PC-9 (cell line): ENCODE measurements at regions not wholly inside any gene's neighbourhood (a gene's known extent, or its start where the extent isn't known, plus 50 kb on each side); places are given as distances from the start of the nearest gene placed in this dataset.
"Not testable (repeated sequence)": the region's sequence is repeated elsewhere in the genome, so short reads cannot be mapped to it uniquely, and the experiment has no call there.

Source experiments
- BruUV-seq: library from RNA; stranded (reverse); fragments of 400-500 nt; replicated peaks from 2 replicates; lab custom pipeline; 2021; lab: Mats Ljungman, UMichigan
- CTCF ChIA-PET: fragments of 300-600 bp; sonication (Branson Sonifier 250); formaldehyde crosslinking; loops from one replicate; lab custom pipeline; 2022; ENCODE audit warnings: antibody characterized with exemption; lab: Charles Lee
- POLR2A ChIA-PET: fragments of 300-600 bp; sonication (Branson Sonifier 250); formaldehyde crosslinking; loops from one replicate; lab custom pipeline; 2022; ENCODE audit warnings: antibody characterized with exemption; ENCODE audit not compliant: unreplicated experiment; lab: Charles Lee
- DNase-seq, 2 experiments: peaks; one replicate each; pipeline versions ENCODE4 v3.0.0 to v3.0.0-alpha.2; 2015 to 2022; ENCODE audit warnings: mixed read lengths in 1 of 2
- H2AFZ ChIP-seq: fragments of 200-600 bp; sonication (generic); 2 replicates; pipeline ENCODE4 v1.8.1; 2017; ENCODE audit warnings: antibody characterized with exemption
- H3F3A ChIP-seq: fragments of 200-600 bp; sonication (generic); 2 replicates; pipeline ENCODE4 v1.8.1; 2017; ENCODE audit warnings: antibody characterized with exemption, mild to moderate bottlenecking, low read depth; ENCODE audit not compliant: insufficient read depth
- H3K27ac ChIP-seq: fragments of 200-600 bp; sonication (generic); 2 replicates; pipeline ENCODE4 v1.6.1; 2016; ENCODE audit warnings: mixed run types
- H3K27me3 ChIP-seq: fragments of 200-600 bp; sonication (generic); 2 replicates; pipeline ENCODE4 v1.6.1; 2016; ENCODE audit warnings: low read depth, mixed run types; ENCODE audit not compliant: insufficient read depth
- H3K36me3 ChIP-seq: fragments of 200-600 bp; sonication (generic); 2 replicates; pipeline ENCODE4 v1.6.1; 2016; ENCODE audit warnings: low read depth, mixed run types
- H3K4me1 ChIP-seq: fragments of 200-600 bp; sonication (generic); replicated peaks from 2 replicates; pipeline ENCODE4 v1.6.1; 2016; ENCODE audit warnings: mixed run types; ENCODE audit not compliant: insufficient read depth
- H3K4me2 ChIP-seq: fragments of 200-600 bp; sonication (generic); 2 replicates; pipeline ENCODE4 v1.6.1; 2017; ENCODE audit warnings: mixed run types
- H3K4me3 ChIP-seq: fragments of 200-600 bp; sonication (generic); 2 replicates; pipeline ENCODE4 v1.6.1; 2016; ENCODE audit warnings: mixed run types
- H3K79me2 ChIP-seq: fragments of 200-600 bp; sonication (generic); 2 replicates; pipeline ENCODE4 v1.6.1; 2017; ENCODE audit warnings: low read depth, mixed run types
- H3K9me2 ChIP-seq: fragments of 200-600 bp; sonication (generic); 2 replicates; pipeline ENCODE4 v1.8.1; 2017; ENCODE audit warnings: mild to moderate bottlenecking; ENCODE audit not compliant: insufficient read depth
- H3K9me3 ChIP-seq: fragments of 200-600 bp; sonication (generic); 2 replicates; pipeline ENCODE4 v1.8.1; 2016; ENCODE audit warnings: low read depth; ENCODE audit not compliant: insufficient read depth
- H4K20me1 ChIP-seq: fragments of 200-600 bp; sonication (generic); 2 replicates; pipeline ENCODE4 v1.8.1; 2017; ENCODE audit not compliant: insufficient read depth
- CTCF ChIP-seq: fragments of 200-600 bp; sonication (generic); conservative IDR thresholded peaks from 2 replicates; pipeline ENCODE4 v1.6.1; 2017; ENCODE audit warnings: mixed run types, antibody characterized with exemption, mild to moderate bottlenecking, moderate library complexity
- EZH2 ChIP-seq: fragments of 200-600 bp; sonication (generic); IDR thresholded peaks from 2 replicates; pipeline ENCODE4 v1.8.0; 2017; ENCODE audit warnings: antibody characterized with exemption, low read depth
- intact Hi-C: fragments of 100-400 bp; cut with micrococcal nuclease; formaldehyde crosslinking; loops from one replicate; pipeline ENCODE4 v1.10.0; 2022; ENCODE audit not compliant: unreplicated experiment

GRCh38 chr1:65541161-65541560, 120.7 kb downstream of the LEPR start:
- CTCF ChIA-PET = no interaction called here
- Histone ChIP-seq H3K9me3 (no peaks in the 10 kb centered on the region), H3K27ac (no peak overlapping the region), H3F3A (no peaks in the 10 kb centered on the region), H2AFZ (no peak overlapping the region), H3K36me3 (no peaks in the 10 kb centered on the region), H3K4me3 (no peak overlapping the region), H3K4me2 (no peak overlapping the region), H3K4me1 (no peaks in the 10 kb centered on the region), H3K27me3 (no peaks in the 10 kb centered on the region), H3K79me2 (no peaks in the 10 kb centered on the region), H3K9me2 (no peaks in the 10 kb centered on the region), H4K20me1 (no peaks in the 10 kb centered on the region)
- DNase-seq = no peak
- POLR2A ChIA-PET = interaction anchor here (0.7 kb wide), 2 partner anchors 366 to 961 kb away, joined by 3 to 7 read pairs; no protein-coding TSS in a partner anchor
- TF ChIP-seq CTCF = no peak
- no peak for TF ChIP-seq EZH2
- intact Hi-C loops = no loop called here
- BruUV-seq = no TSS peak

- no peaks in the 10 kb centered on the region for H3K9me2 ChIP-seq
- H3K27ac ChIP-seq = no peak overlapping the region
- H3K4me1 ChIP-seq = no peaks in the 10 kb centered on the region
- intact Hi-C loops = no loop called here
- TF ChIP-seq EZH2 = no peak
- TF ChIP-seq CTCF = no peak
- H3K4me3 ChIP-seq = no peak overlapping the region
- no peaks in the 10 kb centered on the region for H3K27me3 ChIP-seq
- no peaks in the 10 kb centered on the region for H3K9me3 ChIP-seq
- BruUV-seq = no TSS peak
- H4K20me1 ChIP-seq = no peaks in the 10 kb centered on the region
- DNase-seq = no peak
- H3K4me2 ChIP-seq = no peak overlapping the region
- ChIA-PET POLR2A (interaction anchor here (0.7 kb wide), 1 partner anchor 960 kb away, joined by 3 read pairs; no protein-coding TSS in a partner anchor), CTCF (no interaction called here)
- H3K36me3 ChIP-seq = no peaks in the 10 kb centered on the region
- H3K79me2 ChIP-seq = no peaks in the 10 kb centered on the region
- no peaks in the 10 kb centered on the region for H3F3A ChIP-seq
- no peak overlapping the region for H2AFZ ChIP-seq
These were observed 121.4 kb downstream of the LEPR start for GRCh38 chr1:65541865-65542264.

- H3K4me2 ChIP-seq, H3K36me3 ChIP-seq, DNase-seq, H4K20me1 ChIP-seq, H2AFZ ChIP-seq, H3K4me3 ChIP-seq, H3K27ac ChIP-seq, BruUV-seq, H3K9me3 ChIP-seq, H3K27me3 ChIP-seq, POLR2A ChIA-PET, H3K79me2 ChIP-seq, H3K4me1 ChIP-seq, H3K9me2 ChIP-seq, CTCF ChIA-PET, intact Hi-C loops, H3F3A ChIP-seq: not testable (repeated sequence)
These were observed 122.1 kb downstream of the LEPR start for GRCh38 chr1:65542592-65542991.

GRCh38 chr1:65550306-65551010, 130.0 kb downstream of the LEPR start:
- H3K4me3 ChIP-seq, H3K27ac ChIP-seq, H3K79me2 ChIP-seq, H3K4me1 ChIP-seq, H3K27me3 ChIP-seq, H3K36me3 ChIP-seq, H3F3A ChIP-seq, intact Hi-C loops, POLR2A ChIA-PET, H4K20me1 ChIP-seq, H3K9me2 ChIP-seq, DNase-seq, BruUV-seq, CTCF ChIA-PET, H3K9me3 ChIP-seq, H3K4me2 ChIP-seq, H2AFZ ChIP-seq: not testable (repeated sequence)

- CTCF ChIA-PET, H3K36me3 ChIP-seq, H3K4me2 ChIP-seq, H3K27me3 ChIP-seq, POLR2A ChIA-PET, H3K4me3 ChIP-seq, BruUV-seq, DNase-seq, H3K9me2 ChIP-seq, H3K79me2 ChIP-seq, H3K27ac ChIP-seq, H2AFZ ChIP-seq, H3K9me3 ChIP-seq, H3F3A ChIP-seq, intact Hi-C loops, H4K20me1 ChIP-seq, H3K4me1 ChIP-seq: not testable (repeated sequence)
These were observed 132.0 kb downstream of the LEPR start for GRCh38 chr1:65552484-65552883.
